Neuron (in vitro differentiated cells): ENCODE measurements at regions not wholly inside any gene's neighbourhood (a gene's known extent, or its start where the extent isn't known, plus 50 kb on each side); places are given as distances from the start of the nearest gene placed in this dataset.
A peak's percentile ranks its signal among the peaks of the same experiment; 100 is the strongest.

ENCODE experiments used
- H2AFZ ChIP-seq: one replicate; pipeline ENCODE4 v1.6.1; 2013; ENCODE audit warnings: low read depth, mild to moderate bottlenecking, inconsistent platforms, low read length, moderate library complexity
- H3K27me3 ChIP-seq: one replicate; pipeline ENCODE4 v1.6.1; 2013; ENCODE audit warnings: low read length; ENCODE audit not compliant: insufficient read depth
- H3K36me3 ChIP-seq: one replicate; pipeline ENCODE4 v1.6.1; 2013; ENCODE audit warnings: low read length; ENCODE audit not compliant: insufficient read depth
- H3K4me1 ChIP-seq: one replicate; pipeline ENCODE4 v1.6.1; 2013; ENCODE audit warnings: low read length; ENCODE audit not compliant: insufficient read depth
- H3K4me3 ChIP-seq: 2 replicates; pipeline ENCODE4 v1.5.1; 2013; ENCODE audit warnings: mild to moderate bottlenecking, low read length, moderate library complexity
- H3K9me3 ChIP-seq: one replicate; pipeline ENCODE4 v1.6.1; 2013; ENCODE audit warnings: low read length

GRCh38 chr6:113481910-113482309, 375.2 kb upstream of the MARCKS start:
- peaks cover 3% of the 10 kb centered on the region for H3K4me1 ChIP-seq
- H3K9me3 ChIP-seq = no peaks in the 10 kb centered on the region
- H3K27me3 ChIP-seq = no peaks in the 10 kb centered on the region
- H2AFZ ChIP-seq = no peak overlapping the region
- no peak overlapping the region for H3K4me3 ChIP-seq
- no peaks in the 10 kb centered on the region for H3K36me3 ChIP-seq

- Histone ChIP-seq H2AFZ (no peak overlapping the region), H3K27me3 (no peaks in the 10 kb centered on the region), H3K36me3 (no peaks in the 10 kb centered on the region)
Measured at GRCh38 chr6:113482771-113483170, 374.4 kb upstream of the MARCKS start.

GRCh38 chr6:113486199-113486598, 370.9 kb upstream of the MARCKS start:
- Histone ChIP-seq H3K4me1 (no peaks in the 10 kb centered on the region), H3K9me3 (no peaks in the 10 kb centered on the region), H2AFZ (no peak overlapping the region), H3K27me3 (no peaks in the 10 kb centered on the region), H3K36me3 (no peaks in the 10 kb centered on the region), H3K4me3 (no peak overlapping the region)

More at GRCh38 chr6:113482771-113483170, 374.4 kb upstream of the MARCKS start:
- H3K4me1 ChIP-seq = no peaks in the 10 kb centered on the region
- no peak overlapping the region for H3K4me3 ChIP-seq
- H3K9me3 ChIP-seq = no peaks in the 10 kb centered on the region

GRCh38 chr6:113487489-113488058, 369.6 kb upstream of the MARCKS start:
- H3K27me3 ChIP-seq = no peaks in the 10 kb centered on the region
- H3K36me3 ChIP-seq = no peaks in the 10 kb centered on the region
- no peaks in the 10 kb centered on the region for H3K4me1 ChIP-seq
- H2AFZ ChIP-seq = no peak overlapping the region
- no peaks in the 10 kb centered on the region for H3K9me3 ChIP-seq
- H3K4me3 ChIP-seq = no peak overlapping the region

GRCh38 chr6:113488061-113488460, 369.1 kb upstream of the MARCKS start:
- H3K4me3 ChIP-seq = no peak overlapping the region
- no peaks in the 10 kb centered on the region for H3K4me1 ChIP-seq
- H3K27me3 ChIP-seq = no peaks in the 10 kb centered on the region
- no peaks in the 10 kb centered on the region for H3K9me3 ChIP-seq
- no peak overlapping the region for H2AFZ ChIP-seq
- H3K36me3 ChIP-seq = no peaks in the 10 kb centered on the region

GRCh38 chr6:113488812-113489685, 368.1 kb upstream of the MARCKS start:
- no peak overlapping the region for H2AFZ ChIP-seq
- H3K27me3 ChIP-seq = no peaks in the 10 kb centered on the region
- H3K36me3 ChIP-seq = no peaks in the 10 kb centered on the region
- no peak overlapping the region for H3K4me3 ChIP-seq
- H3K9me3 ChIP-seq = no peaks in the 10 kb centered on the region
- no peaks in the 10 kb centered on the region for H3K4me1 ChIP-seq

- Histone ChIP-seq H3K27me3 (no peaks in the 10 kb centered on the region), H3K4me1 (peaks cover 1% of the 10 kb centered on the region), H3K4me3 (no peak overlapping the region), H3K36me3 (no peaks in the 10 kb centered on the region), H2AFZ (no peak overlapping the region), H3K9me3 (no peaks in the 10 kb centered on the region)
Measured at GRCh38 chr6:113489952-113490746, 367.0 kb upstream of the MARCKS start.

- H3K4me3 ChIP-seq = no peak overlapping the region
- no peak overlapping the region for H2AFZ ChIP-seq
- H3K27me3 ChIP-seq = no peaks in the 10 kb centered on the region
- H3K9me3 ChIP-seq = no peaks in the 10 kb centered on the region
- H3K36me3 ChIP-seq = no peaks in the 10 kb centered on the region
- peaks cover 14% of the 10 kb centered on the region for H3K4me1 ChIP-seq
Measured at GRCh38 chr6:113491376-113491775, 365.8 kb upstream of the MARCKS start.

GRCh38 chr6:113493991-113494390, 363.2 kb upstream of the MARCKS start:
- H3K9me3 ChIP-seq = no peaks in the 10 kb centered on the region
- no peaks in the 10 kb centered on the region for H3K27me3 ChIP-seq
- H3K4me3 ChIP-seq = no peak overlapping the region
- peaks cover 18% of the 10 kb centered on the region for H3K4me1 ChIP-seq
- no peaks in the 10 kb centered on the region for H3K36me3 ChIP-seq
- no peak overlapping the region for H2AFZ ChIP-seq

GRCh38 chr6:113495521-113495920, 361.6 kb upstream of the MARCKS start:
- Histone ChIP-seq H3K27me3 (no peaks in the 10 kb centered on the region), H3K36me3 (no peaks in the 10 kb centered on the region), H3K4me3 (no peak overlapping the region), H2AFZ (no peak overlapping the region), H3K4me1 (peaks cover 18% of the 10 kb centered on the region), H3K9me3 (no peaks in the 10 kb centered on the region)

GRCh38 chr6:113496166-113496565, 361.0 kb upstream of the MARCKS start:
- Histone ChIP-seq H3K27me3 (no peaks in the 10 kb centered on the region), H3K9me3 (no peaks in the 10 kb centered on the region), H3K4me3 (peak overlapping the region; percentile 31), H2AFZ (peak overlapping the region; percentile 50), H3K36me3 (no peaks in the 10 kb centered on the region), H3K4me1 (peaks cover 18% of the 10 kb centered on the region)

- Histone ChIP-seq H3K4me3 (no peak overlapping the region), H3K36me3 (no peaks in the 10 kb centered on the region), H2AFZ (no peak overlapping the region), H3K4me1 (peaks cover 16% of the 10 kb centered on the region), H3K9me3 (no peaks in the 10 kb centered on the region), H3K27me3 (no peaks in the 10 kb centered on the region)
Measured at GRCh38 chr6:113500221-113500620, 356.9 kb upstream of the MARCKS start.

- H3K4me3 ChIP-seq = no peak overlapping the region
- no peaks in the 10 kb centered on the region for H3K9me3 ChIP-seq
- no peak overlapping the region for H2AFZ ChIP-seq
- H3K27me3 ChIP-seq = no peaks in the 10 kb centered on the region
- H3K36me3 ChIP-seq = no peaks in the 10 kb centered on the region
- no peaks in the 10 kb centered on the region for H3K4me1 ChIP-seq
Measured at GRCh38 chr6:113505084-113505699, 352.0 kb upstream of the MARCKS start.
